ENCODE measurements at regions not wholly inside any gene's neighbourhood (a gene's known extent, or its start where the extent isn't known, plus 50 kb on each side); places are given as distances from the start of the nearest gene placed in this dataset.

DNA sequence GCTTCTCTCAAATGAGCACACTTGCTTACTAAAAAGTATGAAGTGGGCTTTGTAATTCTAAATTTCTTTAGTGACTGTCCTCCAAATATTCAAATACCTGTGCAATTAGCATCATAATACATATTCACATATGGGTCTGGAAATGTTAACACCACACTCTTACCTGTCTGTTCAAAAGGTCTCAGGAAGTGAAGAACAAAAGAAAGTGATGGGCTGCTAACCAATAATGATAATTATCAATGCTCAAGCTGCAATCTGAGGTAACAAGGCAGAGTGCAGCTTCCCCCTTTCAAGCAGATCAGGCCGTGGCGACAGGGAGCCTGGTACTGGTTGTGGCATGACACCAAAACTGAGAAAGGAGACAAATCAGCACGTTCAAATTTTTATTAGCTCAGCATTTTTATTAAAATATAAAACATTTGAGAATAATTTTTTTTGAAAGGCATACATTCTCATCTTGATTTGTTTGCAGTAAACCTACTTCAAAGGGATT, 1044.7 kb upstream of the EPHA7 start:
- Histone ChIP-seq H3F3A (replicated peaks; ENCODE audit: insufficient read depth) (no peaks in the 10 kb centered on the region), H3K9me2 (no peaks in the 10 kb centered on the region), H3K79me2 (ENCODE audit: insufficient read depth) (no peaks in the 10 kb centered on the region), H2AFZ (ENCODE audit: low read depth) (no peak overlapping the region), H3K9me3 (no peaks in the 10 kb centered on the region), H3K27ac (ENCODE audit: low read depth in 2 of 2, low read length in 1 of 2) (no peak overlapping the region), H3K9ac (no peak overlapping the region), H4K20me1 (ENCODE audit: insufficient read depth) (no peaks in the 10 kb centered on the region), H3K36me3 (replicated peaks in 1 of 2; ENCODE audit: control insufficient read depth in 1 of 2, insufficient read depth in 2 of 2, low read length in 1 of 2) (no peaks in the 10 kb centered on the region), H3K27me3 (ENCODE audit: insufficient read depth) (no peaks in the 10 kb centered on the region), H3K4me3 (ENCODE audit: low read depth in 2 of 2, low read length in 1 of 2) (no peak overlapping the region), H3K4me1 (ENCODE audit: control insufficient read depth in 1 of 2, insufficient read depth in 2 of 2, low read depth in 1 of 2, low read length in 1 of 2) (no peaks in the 10 kb centered on the region; a peak in 1 of 4 replicates), H3K4me2 (no peak overlapping the region)
- ChIA-PET POLR2A (no interaction called here), CTCF (no interaction called here)
- no peak for DNase-seq
- WGBS (ENCODE audit: low lambda C conversion rate): 41% methylated on average over 2 of the region's 3 CpGs
- TF ChIP-seq TCF12 (IDR thresholded peaks at IDR 0.05) (no peak), RCOR1 (IDR thresholded peaks at IDR 0.05; ENCODE audit: low read length) (no peak), JUND (IDR thresholded peaks at IDR 0.05) (no peak), SIN3A (IDR thresholded peaks at IDR 0.05; ENCODE audit: borderline replicate concordance, low read depth, low read length) (no peak), FOXM1 (IDR thresholded peaks at IDR 0.05; ENCODE audit: low read depth) (no peak)
- TF ChIP-seq, protein P1, sequence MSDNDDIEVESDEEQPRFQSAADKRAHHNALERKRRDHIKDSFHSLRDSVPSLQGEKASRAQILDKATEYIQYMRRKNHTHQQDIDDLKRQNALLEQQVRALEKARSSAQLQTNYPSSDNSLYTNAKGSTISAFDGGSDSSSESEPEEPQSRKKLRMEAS (IDR thresholded peaks at IDR 0.05; ENCODE audit: low read depth): no peak

DNA sequence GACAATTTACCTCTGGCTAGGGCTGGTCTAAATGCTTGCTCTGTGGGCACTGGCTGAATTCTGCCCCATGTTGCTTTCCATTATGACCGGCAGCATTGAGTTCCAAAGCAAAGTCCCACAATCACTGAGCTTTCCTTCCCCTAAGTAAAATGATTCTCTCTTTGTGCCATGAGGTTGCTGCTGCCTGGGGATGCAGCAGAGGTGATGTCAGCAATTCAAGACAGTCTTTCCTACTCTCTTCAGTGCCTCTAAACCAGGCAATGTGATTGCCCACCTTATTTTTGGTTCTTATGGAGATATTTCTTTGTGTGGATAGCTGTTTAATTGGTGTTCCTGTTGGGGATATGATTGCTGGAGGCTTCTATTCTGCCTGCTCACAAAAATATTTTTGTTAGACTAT, 1043.9 kb upstream of the EPHA7 start:
- no peak for DNase-seq
- H3K9me3 ChIP-seq: no peaks in the 10 kb centered on the region
- H3K4me3 ChIP-seq (ENCODE audit: low read depth in 2 of 2, low read length in 1 of 2): no peak overlapping the region
- POLR2A ChIA-PET: no interaction called here
- no peak overlapping the region for H3K4me2 ChIP-seq
- TF ChIP-seq, protein P2, sequence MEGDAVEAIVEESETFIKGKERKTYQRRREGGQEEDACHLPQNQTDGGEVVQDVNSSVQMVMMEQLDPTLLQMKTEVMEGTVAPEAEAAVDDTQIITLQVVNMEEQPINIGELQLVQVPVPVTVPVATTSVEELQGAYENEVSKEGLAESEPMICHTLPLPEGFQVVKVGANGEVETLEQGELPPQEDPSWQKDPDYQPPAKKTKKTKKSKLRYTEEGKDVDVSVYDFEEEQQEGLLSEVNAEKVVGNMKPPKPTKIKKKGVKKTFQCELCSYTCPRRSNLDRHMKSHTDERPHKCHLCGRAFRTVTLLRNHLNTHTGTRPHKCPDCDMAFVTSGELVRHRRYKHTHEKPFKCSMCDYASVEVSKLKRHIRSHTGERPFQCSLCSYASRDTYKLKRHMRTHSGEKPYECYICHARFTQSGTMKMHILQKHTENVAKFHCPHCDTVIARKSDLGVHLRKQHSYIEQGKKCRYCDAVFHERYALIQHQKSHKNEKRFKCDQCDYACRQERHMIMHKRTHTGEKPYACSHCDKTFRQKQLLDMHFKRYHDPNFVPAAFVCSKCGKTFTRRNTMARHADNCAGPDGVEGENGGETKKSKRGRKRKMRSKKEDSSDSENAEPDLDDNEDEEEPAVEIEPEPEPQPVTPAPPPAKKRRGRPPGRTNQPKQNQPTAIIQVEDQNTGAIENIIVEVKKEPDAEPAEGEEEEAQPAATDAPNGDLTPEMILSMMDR (IDR thresholded peaks at IDR 0.05): no peak
- TF ChIP-seq CHD2 (IDR thresholded peaks at IDR 0.05; ENCODE audit: low read length, partially characterized antibody): no peak
- TF ChIP-seq, protein P3, sequence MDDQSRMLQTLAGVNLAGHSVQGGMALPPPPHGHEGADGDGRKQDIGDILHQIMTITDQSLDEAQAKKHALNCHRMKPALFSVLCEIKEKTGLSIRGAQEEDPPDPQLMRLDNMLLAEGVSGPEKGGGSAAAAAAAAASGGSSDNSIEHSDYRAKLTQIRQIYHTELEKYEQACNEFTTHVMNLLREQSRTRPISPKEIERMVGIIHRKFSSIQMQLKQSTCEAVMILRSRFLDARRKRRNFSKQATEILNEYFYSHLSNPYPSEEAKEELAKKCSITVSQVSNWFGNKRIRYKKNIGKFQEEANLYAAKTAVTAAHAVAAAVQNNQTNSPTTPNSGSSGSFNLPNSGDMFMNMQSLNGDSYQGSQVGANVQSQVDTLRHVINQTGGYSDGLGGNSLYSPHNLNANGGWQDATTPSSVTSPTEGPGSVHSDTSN (IDR thresholded peaks at IDR 0.05): no peak
- TF ChIP-seq, protein P4, sequence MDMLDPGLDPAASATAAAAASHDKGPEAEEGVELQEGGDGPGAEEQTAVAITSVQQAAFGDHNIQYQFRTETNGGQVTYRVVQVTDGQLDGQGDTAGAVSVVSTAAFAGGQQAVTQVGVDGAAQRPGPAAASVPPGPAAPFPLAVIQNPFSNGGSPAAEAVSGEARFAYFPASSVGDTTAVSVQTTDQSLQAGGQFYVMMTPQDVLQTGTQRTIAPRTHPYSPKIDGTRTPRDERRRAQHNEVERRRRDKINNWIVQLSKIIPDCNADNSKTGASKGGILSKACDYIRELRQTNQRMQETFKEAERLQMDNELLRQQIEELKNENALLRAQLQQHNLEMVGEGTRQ (IDR thresholded peaks at IDR 0.05; ENCODE audit: borderline replicate concordance, low read depth, low read length): no peak
- H4K20me1 ChIP-seq (ENCODE audit: insufficient read depth): no peaks in the 10 kb centered on the region
- CTCF ChIA-PET: interaction anchor here (0.8 kb wide), 1 partner anchor 24 kb away, joined by 4 read pairs; no protein-coding TSS in a partner anchor
- no peak overlapping the region for H3K9ac ChIP-seq
- H3F3A ChIP-seq (replicated peaks; ENCODE audit: insufficient read depth): no peaks in the 10 kb centered on the region
- H2AFZ ChIP-seq (ENCODE audit: low read depth): no peak overlapping the region
- no peak overlapping the region for H3K27ac ChIP-seq (ENCODE audit: low read depth in 2 of 2, low read length in 1 of 2)
- no peaks in the 10 kb centered on the region for H3K36me3 ChIP-seq (replicated peaks in 1 of 2; ENCODE audit: control insufficient read depth in 1 of 2, insufficient read depth in 2 of 2, low read length in 1 of 2)
- WGBS (ENCODE audit: low lambda C conversion rate): 25% methylated on average over 1 of the region's 1 CpG
- no peaks in the 10 kb centered on the region for H3K4me1 ChIP-seq (ENCODE audit: control insufficient read depth in 1 of 2, insufficient read depth in 2 of 2, low read depth in 1 of 2, low read length in 1 of 2)
- no peaks in the 10 kb centered on the region for H3K27me3 ChIP-seq (ENCODE audit: insufficient read depth)
- H3K79me2 ChIP-seq (ENCODE audit: insufficient read depth): no peaks in the 10 kb centered on the region
- H3K9me2 ChIP-seq: no peaks in the 10 kb centered on the region

Measured in SK-N-SH (cell line).